Peyer's patch (tissue), 4 donors: ENCODE measurements at regions not wholly inside any gene's neighbourhood (a gene's known extent, or its start where the extent isn't known, plus 50 kb on each side); places are given as distances from the start of the nearest gene placed in this dataset.

Experiments
- POLR2A ChIP-seq, 2 donors: fragments of 450-650 bp; IDR thresholded peaks; one replicate each; pipeline ENCODE4 v1.5.1; 2017; ENCODE audit warnings: antibody characterized with exemption in 2 of 2, mild to moderate bottlenecking in 2 of 2, moderate library complexity in 2 of 2
- TF ChIP-seq, protein P1 (sequence below), 6 experiments: fragments of 450-650 bp in 4 of 6; fragments of 200-600 bp in 2 of 6; sonication (generic) in 1 of 6; IDR thresholded peaks; one replicate each; pipeline ENCODE4 v1.5.1; 2017 to 2019; ENCODE audit warnings: antibody characterized with exemption in 6 of 6, mild to moderate bottlenecking in 3 of 6, moderate library complexity in 1 of 6

DNA sequence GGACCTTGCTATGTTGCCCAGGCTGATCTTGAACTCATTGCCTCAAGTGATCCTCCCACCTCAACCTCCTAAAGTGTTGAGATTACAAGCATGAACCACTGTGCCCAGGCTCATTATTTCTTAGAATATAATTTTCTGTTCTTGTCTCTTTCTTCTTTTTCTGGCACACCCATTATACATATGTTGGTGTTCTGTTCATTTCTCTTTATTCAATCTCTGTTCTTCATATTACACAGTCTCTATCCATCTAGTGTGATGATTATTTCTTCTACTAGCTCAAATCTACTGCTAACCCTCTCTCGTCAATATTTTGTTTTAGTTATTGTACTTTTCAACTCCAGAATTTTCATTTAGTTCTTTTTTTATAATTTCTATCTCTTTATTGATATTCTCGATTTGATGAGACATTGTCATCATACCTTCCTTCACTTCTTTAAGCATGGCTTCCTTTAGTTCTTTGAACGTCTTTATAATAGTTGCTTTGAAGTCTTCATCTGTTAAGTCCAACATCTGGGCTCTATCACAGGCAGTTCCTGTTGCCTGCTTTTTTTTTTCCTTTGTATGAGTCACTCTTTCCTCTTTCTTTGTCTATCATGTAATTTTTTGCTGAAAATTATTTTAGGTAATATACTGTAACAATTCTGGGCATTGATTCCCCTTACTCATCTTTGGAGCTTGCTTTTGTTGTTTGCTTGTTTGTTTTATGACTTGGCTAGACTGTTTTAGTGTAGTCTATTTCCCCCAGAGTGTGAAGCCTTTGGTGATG, 196.4 kb upstream of the NABP1 start:
- no peak for TF ChIP-seq POLR2A (IDR thresholded peaks at IDR 0.05)
- TF ChIP-seq, protein P1, sequence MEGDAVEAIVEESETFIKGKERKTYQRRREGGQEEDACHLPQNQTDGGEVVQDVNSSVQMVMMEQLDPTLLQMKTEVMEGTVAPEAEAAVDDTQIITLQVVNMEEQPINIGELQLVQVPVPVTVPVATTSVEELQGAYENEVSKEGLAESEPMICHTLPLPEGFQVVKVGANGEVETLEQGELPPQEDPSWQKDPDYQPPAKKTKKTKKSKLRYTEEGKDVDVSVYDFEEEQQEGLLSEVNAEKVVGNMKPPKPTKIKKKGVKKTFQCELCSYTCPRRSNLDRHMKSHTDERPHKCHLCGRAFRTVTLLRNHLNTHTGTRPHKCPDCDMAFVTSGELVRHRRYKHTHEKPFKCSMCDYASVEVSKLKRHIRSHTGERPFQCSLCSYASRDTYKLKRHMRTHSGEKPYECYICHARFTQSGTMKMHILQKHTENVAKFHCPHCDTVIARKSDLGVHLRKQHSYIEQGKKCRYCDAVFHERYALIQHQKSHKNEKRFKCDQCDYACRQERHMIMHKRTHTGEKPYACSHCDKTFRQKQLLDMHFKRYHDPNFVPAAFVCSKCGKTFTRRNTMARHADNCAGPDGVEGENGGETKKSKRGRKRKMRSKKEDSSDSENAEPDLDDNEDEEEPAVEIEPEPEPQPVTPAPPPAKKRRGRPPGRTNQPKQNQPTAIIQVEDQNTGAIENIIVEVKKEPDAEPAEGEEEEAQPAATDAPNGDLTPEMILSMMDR (IDR thresholded peaks at IDR 0.05) = no peak
